ENCODE measurements at regions not wholly inside any gene's neighbourhood (a gene's known extent, or its start where the extent isn't known, plus 50 kb on each side); places are given as distances from the start of the nearest gene placed in this dataset.

DNA sequence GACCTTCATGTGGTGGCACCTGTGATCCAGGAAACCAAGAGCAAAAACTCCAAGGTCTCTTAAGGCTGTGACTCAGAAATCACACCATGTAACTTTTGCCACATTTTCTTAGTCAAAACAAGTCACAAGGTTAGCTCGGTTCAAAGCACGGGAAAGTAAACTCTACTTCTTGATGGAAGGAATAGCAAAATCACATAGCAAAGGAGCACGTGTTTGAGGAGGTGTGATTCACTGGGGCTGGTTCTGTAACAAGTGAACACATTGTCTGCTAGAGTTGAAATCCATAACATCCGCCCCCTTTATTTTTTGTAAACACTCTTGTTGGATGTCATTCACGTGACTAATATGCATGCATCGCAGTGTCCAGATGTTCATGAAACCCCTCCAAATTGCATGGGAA, 415.0 kb upstream of the MAF start:
- Histone ChIP-seq H3K4me3 (ENCODE audit: low read length) (no peak overlapping the region), H3K9ac (ENCODE audit: extremely low read depth, low read length, poor library complexity, severe bottlenecking) (no peak overlapping the region), H3K9me3 (ENCODE audit: control insufficient read depth, low read length) (no peaks in the 10 kb centered on the region), H3K4me1 (ENCODE audit: control insufficient read depth, insufficient read depth, low read length) (no peaks in the 10 kb centered on the region), H3K27me3 (ENCODE audit: control insufficient read depth, insufficient read depth, low read length, poor library complexity, severe bottlenecking) (peaks cover 45% of the 10 kb centered on the region), H3K27ac (ENCODE audit: low read depth, low read length) (no peak overlapping the region), H3K36me3 (ENCODE audit: control insufficient read depth, insufficient read depth, low read length) (no peaks in the 10 kb centered on the region)
- H3K27ac Mint-ChIP-seq, result no peak overlapping the region
- H3K9me3 Mint-ChIP-seq, result no peaks in the 10 kb centered on the region
- TF ChIP-seq CTCF (conservative IDR thresholded peaks at IDR 0.05), result no peak
- H3K4me3 Mint-ChIP-seq, result no peak overlapping the region
- H3K27me3 Mint-ChIP-seq (ENCODE audit: insufficient read depth), result peaks cover 15% of the 10 kb centered on the region
- no peaks in the 10 kb centered on the region for H3K36me3 Mint-ChIP-seq (ENCODE audit: low read depth)
- WGBS, 2 experiments (ENCODE audit: insufficient coverage in 1 of 2, insufficient read length in 1 of 2), result 93 to 95% methylated on average over 3 to 6 of the region's 6 CpGs
- no peak for DNase-seq
- peaks cover 10% of the 10 kb centered on the region for H3K4me1 Mint-ChIP-seq

GRCh38 chr16:80014241-80014939, 413.9 kb upstream of the MAF start:
- Mint-ChIP-seq H3K27ac (no peak overlapping the region), H3K9me3 (no peaks in the 10 kb centered on the region), H3K36me3 (ENCODE audit: low read depth) (no peaks in the 10 kb centered on the region), H3K27me3 (ENCODE audit: insufficient read depth) (peaks cover 22% of the 10 kb centered on the region), H3K4me3 (no peak overlapping the region), H3K4me1 (peaks cover 10% of the 10 kb centered on the region)
- no peak for TF ChIP-seq CTCF (conservative IDR thresholded peaks at IDR 0.05)
- Histone ChIP-seq H3K9ac (ENCODE audit: extremely low read depth, low read length, poor library complexity, severe bottlenecking) (no peak overlapping the region), H3K9me3 (ENCODE audit: control insufficient read depth, low read length) (no peaks in the 10 kb centered on the region), H3K4me1 (ENCODE audit: control insufficient read depth, insufficient read depth, low read length) (no peaks in the 10 kb centered on the region), H3K27me3 (ENCODE audit: control insufficient read depth, insufficient read depth, low read length, poor library complexity, severe bottlenecking) (peaks cover 45% of the 10 kb centered on the region), H3K36me3 (ENCODE audit: control insufficient read depth, insufficient read depth, low read length) (no peaks in the 10 kb centered on the region), H3K27ac (ENCODE audit: low read depth, low read length) (no peak overlapping the region), H3K4me3 (ENCODE audit: low read length) (no peak overlapping the region)
- no peak for DNase-seq
- 97% methylated on average over 1 of the region's 1 CpG; no CpG with 5 or more reads in 1 of the 2 experiments for WGBS, 2 experiments (ENCODE audit: insufficient coverage in 1 of 2, insufficient read length in 1 of 2)

GRCh38 chr16:80012586-80012985, 412.0 kb upstream of the MAF start:
- Histone ChIP-seq H3K4me3 (ENCODE audit: low read length) (no peak overlapping the region), H3K27ac (ENCODE audit: low read depth, low read length) (no peak overlapping the region), H3K9ac (ENCODE audit: extremely low read depth, low read length, poor library complexity, severe bottlenecking) (no peak overlapping the region), H3K4me1 (ENCODE audit: control insufficient read depth, insufficient read depth, low read length) (no peaks in the 10 kb centered on the region), H3K9me3 (ENCODE audit: control insufficient read depth, low read length) (no peaks in the 10 kb centered on the region), H3K36me3 (ENCODE audit: control insufficient read depth, insufficient read depth, low read length) (no peaks in the 10 kb centered on the region), H3K27me3 (ENCODE audit: control insufficient read depth, insufficient read depth, low read length, poor library complexity, severe bottlenecking) (peaks cover 29% of the 10 kb centered on the region)
- Mint-ChIP-seq H3K27ac (no peak overlapping the region), H3K27me3 (ENCODE audit: insufficient read depth) (peaks cover 26% of the 10 kb centered on the region), H3K4me3 (no peak overlapping the region), H3K9me3 (no peaks in the 10 kb centered on the region), H3K4me1 (peaks cover 10% of the 10 kb centered on the region), H3K36me3 (ENCODE audit: low read depth) (no peaks in the 10 kb centered on the region)
- DNase-seq, result no peak
- peak; percentile 50 for TF ChIP-seq CTCF (conservative IDR thresholded peaks at IDR 0.05)
- 76 to 80% methylated on average over 1 to 3 of the region's 3 CpGs for WGBS, 2 experiments (ENCODE audit: insufficient coverage in 1 of 2, insufficient read length in 1 of 2)
